Activated CD4-positive, alpha-beta T cell treated with anti-CD3 and anti-CD28 coated beads, Interleukin-2, amount 50 U/mL, for 16 hours (primary cell): ENCODE measurements at regions not wholly inside any gene's neighbourhood (a gene's known extent, or its start where the extent isn't known, plus 50 kb on each side); places are given as distances from the start of the nearest gene placed in this dataset.

Experiments used
- DNase-seq: peaks from one replicate; pipeline ENCODE4 v3.0.0-alpha.2; 2020

DNA sequence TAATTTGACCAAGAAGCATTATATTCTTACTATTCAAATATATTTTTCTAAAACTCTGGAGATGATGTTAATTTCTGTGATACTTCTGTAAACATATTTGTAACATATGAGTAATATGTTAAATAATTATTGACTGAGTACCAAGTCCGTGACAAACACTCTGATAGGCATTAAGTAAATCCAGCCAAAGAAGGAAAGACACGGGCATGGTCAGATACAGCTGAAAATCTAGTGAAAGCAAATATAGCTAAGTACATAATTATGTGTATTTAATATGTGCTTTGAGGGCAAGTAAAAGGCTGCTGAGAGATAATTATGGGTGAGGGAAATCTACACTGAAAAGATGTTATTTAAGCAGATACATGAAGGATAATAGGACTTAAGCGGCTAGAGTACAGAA, 1263.6 kb upstream of the ADGRL3 start:
- no peak for DNase-seq

DNA sequence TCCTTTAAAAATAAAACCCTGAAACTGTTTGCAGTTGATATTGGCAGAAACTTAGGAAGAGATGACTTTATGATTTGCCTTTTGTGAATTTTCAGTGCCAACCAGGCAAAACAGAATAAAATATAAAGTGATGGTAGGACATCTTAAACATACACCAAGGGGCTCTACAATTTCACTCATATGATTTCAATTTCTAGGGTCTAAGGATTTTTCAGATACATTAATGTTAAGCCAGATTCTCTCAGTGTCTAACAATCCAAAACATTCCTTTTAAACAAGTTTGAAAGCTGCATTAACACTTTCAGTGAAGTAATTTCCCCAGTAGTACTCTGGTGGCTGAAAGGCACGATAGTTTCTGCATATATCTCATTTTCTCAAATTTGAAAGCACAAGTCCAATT, 1262.0 kb upstream of the ADGRL3 start:
- no peak for DNase-seq

DNA sequence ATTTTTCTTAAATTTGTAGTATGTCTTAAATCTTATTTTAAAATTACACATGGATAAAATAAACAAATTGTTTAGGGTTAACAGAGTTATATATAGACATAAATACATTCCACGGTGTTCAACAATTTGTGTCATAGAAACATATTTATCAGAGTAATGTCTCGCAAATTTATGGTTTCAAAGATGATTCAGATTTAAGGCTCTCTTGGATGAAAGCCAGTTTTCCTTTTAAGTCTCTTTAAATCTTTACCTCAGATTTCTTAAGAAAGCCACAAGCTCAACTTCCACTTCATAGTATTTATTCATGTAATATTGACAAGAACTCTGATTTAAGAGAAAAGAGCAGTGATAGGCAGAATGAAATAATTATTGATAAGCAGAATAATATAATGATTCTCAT, 1254.8 kb upstream of the ADGRL3 start:
- DNase-seq, result no peak

DNA sequence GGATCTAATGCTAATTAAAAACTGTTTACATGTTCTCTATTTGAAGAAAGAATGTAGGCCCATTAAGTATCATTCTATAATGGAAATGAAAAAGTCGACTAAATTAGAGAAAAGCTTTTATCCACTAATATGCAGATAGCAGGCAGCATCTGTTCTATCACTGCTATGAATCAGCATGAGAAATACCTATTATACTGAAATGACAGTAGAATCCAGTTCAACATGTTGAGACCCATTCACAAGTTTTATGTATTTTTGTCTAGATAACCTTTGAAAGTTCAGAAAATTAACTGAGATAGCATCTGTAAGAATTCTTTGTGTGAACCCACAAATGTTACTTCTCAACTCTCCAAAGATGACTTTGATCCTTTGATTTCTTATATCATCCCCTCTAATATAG, 1254.4 kb upstream of the ADGRL3 start:
- no peak for DNase-seq

DNA sequence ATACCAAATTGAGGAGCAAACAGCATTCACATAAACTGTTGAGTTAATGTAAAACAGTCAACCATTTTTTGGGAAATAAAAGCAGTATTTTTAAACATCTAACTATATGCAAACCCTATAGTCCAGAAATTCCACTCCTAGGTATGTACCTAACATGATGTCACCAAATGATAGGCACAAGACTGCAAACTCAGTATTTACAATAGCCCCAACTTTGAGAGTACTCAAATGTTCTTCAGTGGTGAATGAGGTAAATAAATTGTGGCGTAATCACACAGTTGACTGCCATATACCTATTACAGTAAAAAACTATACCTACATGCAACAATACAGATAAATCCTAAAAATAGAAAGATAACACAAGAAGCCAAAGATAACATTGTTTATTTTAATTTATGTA, 1243.8 kb upstream of the ADGRL3 start:
- no peak for DNase-seq

DNA sequence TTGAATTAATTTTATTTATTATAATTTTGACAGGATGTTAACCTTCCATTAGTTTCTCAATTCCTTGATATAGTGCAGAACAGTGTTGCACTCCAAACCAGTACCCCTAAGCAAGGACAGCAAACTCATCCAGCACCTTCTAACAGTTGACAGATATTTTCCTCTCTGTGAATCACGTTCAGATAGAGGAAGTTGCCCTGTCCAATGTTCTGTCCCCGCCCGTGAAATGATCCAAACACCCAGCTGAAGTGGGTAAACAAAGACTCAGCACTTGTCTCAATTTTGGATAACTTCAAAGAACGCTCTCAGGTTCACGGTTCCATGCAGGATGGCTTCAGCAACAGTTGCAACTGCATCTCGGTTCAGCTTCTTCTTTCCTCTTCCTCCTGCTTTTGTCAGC, 1240.0 kb upstream of the ADGRL3 start:
- no peak for DNase-seq

DNA sequence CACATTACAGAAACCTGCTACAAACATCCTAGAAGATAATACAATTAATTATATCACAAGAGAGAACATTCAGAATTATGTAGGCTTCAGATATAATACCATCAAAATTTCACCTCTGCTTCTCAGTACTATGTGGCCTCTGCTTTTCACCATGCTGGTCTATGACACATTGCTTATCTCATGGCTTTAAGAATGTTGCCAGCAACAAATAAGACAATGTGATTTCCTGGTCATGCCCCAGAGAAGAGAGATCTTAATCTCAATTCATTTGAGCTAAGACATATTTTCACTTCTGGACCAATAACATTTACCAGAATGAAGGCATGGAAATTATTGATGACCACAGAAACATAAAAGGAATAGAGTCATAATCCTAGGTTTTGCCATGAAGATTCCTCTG, 1233.4 kb upstream of the ADGRL3 start:
- no peak for DNase-seq

DNA sequence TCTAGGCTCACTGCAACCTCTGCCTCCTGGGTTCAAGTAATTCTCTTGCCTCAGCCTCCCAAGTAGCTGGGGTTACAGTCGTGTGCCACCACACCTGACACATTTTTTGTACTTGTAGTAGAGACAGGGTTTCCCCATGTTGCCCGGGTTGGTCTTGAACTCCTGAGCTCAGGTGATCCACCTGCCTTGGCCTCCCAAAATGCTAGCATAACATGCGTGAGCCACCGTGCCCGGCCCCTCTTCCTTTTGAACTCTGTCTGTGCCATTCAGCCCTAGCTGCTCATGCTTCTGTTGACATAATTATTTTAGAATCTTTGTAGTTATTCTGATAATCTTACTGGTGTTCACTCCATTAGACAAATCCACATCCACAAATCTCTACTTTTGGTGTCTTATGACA, 1231.3 kb upstream of the ADGRL3 start:
- DNase-seq, result no peak

DNA sequence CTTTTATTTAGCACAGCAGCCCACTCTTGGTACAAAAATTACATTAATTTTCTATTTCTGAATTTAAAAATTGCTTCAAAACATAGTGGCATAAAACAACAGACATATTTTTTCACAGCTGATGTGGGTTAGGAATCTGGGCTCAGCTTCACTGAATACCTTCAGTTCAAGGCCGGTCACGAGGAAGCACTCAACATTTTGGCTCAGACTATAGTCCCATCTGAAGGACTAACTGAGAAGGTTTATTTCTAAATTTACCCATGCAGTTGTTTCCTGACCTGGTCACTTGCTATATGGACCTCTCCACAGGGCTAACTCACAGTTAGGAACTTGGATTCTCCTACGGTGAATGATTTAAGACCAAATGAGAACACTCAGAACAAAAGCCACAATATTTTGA, 1230.2 kb upstream of the ADGRL3 start:
- no peak for DNase-seq

DNA sequence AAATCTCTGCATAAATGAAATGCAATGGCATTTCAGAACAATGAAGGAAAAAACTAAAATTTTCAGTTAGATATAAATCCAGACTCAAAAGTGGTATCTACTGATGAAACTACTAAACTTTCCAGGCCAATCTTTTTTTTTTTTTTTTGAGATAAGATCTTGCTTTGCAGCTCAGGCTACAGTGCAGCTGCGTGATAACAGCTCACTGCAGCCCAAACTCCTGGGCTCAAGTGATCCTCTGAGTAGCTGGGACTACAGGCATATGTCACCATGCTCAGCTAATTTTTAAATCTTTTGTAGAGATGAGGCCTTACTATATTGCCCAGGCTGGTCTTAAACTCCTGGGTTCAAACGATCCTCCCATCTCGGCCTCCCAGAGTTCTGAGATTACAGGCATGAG, 1228.2 kb upstream of the ADGRL3 start:
- DNase-seq, result no peak

DNA sequence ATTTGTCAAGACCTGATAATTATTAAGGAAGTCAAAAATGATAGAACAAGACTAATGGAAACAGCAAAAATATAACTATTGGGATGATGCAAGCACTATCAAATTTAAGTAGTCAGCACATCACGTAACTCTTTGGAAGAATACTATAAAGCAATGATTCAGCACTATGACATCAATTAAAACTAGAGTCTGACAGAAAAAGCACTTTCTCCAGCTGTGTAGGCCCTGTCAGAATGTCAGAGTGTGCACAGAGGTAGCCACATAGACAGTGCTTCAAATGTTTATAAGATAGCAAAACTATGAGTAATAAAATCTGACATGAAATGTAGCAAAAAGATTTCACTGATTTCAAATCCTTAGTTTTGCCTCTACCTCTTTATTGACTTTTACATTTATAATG, 1226.6 kb upstream of the ADGRL3 start:
- DNase-seq, result no peak

DNA sequence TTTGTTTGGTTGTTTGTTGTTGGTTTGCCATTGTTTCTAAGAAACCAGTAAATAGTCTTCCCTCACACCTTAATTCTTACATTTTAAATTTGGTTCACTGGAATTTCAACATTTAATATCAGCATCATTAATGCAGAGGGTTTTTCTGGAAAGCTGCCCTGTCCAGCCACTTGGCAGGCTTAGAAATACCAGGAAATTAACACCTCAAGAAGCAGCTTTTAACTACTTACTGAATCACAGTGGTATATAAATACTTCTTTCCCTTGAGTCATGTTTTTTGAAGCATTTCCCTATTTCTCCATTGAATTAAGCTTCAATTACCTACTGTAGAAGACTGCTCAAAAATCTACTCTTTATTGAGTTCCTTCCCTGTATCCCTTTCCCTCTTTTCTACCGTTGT, 1221.1 kb upstream of the ADGRL3 start:
- DNase-seq, result no peak

DNA sequence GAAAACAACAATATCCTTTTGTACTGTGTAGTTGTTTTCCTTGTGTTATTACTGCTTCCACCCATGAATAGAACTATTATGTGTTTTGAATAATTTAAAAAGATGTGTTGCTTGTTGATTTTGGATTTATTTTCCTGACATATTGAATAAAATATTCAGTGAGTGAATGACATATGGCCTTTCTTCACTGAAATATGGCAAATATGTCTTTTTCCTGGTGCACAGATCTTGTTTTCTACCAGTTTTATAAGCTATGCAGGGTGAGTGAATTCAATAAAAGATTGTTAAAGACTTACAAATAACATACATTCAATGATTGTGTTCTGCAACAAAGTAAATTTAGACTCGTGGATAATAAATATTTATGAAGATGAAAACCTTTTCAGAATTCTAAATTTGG, 1216.3 kb upstream of the ADGRL3 start:
- DNase-seq, result no peak

DNA sequence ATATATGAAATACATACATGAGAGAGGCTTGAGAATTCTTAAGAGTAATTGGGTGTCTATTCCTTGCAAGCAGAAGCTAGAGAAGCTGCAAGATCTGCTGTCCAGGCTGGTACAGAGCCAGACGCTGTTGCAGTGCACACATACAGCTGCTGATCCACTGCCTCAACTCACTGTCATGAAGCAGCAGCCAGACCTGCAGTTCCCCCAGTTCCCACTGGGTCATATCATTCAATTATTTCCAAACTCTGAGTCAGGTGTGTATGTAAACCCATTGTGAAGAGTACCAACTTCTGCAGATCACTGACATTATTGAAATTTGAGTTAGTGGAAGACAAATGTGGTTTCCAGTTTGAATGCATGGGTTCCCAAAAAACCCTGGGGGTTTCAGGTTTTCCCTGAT, 1212.8 kb upstream of the ADGRL3 start:
- DNase-seq, result no peak

DNA sequence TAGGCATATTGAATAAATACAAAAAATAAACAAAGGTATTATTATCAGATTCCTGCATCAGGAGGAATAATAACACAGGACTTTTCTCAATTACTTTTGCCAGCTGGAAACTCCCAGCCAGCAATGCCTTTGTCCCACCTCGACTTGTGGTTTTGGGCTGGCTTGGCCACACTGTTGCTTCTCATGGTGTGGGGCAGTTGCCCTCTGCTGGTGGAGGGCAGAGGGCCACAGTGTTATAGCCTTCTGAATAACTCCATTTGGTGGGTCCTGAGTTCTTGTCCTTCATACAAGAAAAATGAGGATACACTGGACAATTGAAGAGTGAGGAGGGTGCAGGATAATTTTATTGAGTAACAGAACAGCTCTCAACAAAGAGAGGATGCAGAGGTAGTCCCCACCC, 1206.0 kb upstream of the ADGRL3 start:
- no peak for DNase-seq

DNA sequence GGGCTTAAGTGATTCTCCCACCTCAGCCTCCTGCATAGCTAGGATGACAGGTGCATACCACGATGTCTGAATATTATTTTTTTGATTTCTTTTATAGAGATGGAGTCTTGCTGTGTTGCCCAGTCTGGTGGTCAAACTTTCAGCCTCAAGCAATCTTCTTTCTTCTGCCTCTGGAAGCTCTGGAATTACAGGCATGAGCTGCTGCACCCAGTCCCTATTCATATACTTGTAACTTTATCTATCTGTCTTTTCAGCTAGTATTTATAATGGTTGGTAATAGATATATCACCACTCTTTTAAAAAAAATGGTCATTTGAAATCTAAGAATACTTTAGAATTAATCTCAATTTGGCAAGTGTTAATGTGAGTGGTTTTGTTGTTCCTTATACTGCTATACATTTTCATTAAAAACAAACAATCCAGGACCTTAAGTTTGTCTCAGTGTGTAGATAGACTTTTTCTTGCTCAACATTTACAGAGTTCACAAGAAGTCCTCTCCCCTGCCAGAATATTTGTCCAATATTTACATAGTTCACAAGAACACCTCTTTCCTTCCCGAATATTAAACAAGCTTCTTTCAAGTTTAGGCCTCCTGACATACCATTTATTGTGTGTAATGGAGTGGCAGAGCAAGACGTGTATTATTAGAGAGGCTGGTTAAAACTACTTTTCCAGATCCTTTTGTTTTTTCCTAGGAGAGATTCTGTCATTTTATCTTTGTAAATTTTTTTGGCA, 1197.4 kb upstream of the ADGRL3 start:
- DNase-seq, result no peak

DNA sequence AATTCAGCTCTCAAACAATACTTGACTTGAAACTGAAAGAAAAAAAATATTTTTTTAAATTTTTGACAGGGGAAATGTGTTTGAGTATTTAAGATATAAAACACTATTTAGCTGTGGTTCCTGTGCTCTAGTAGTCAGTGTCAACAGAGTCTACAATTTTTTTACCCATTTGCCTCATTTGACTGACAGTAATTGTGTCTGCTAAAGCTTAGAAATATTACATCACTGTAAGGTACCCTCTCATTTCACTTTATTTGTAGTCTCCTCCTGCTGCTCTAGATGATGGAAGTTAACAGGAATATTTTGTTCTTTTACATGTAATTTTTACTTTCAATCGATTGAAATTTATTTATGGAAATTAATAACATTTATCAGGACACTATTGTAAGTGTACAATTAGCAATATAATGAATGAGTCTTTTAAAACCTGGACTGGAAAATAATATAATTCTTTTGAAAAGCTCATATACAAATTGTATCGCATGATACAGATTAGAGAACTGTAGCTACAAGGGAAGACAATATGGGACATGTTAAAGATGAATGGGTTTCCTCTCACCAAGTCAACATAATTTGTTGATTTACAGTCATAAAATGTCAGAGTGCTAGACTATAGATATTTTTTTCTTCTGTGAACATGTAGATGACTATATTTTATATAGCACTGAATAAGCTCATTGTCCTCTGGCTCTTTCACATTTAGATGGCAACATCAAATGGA, 1186.5 kb upstream of the ADGRL3 start:
- no peak for DNase-seq

DNA sequence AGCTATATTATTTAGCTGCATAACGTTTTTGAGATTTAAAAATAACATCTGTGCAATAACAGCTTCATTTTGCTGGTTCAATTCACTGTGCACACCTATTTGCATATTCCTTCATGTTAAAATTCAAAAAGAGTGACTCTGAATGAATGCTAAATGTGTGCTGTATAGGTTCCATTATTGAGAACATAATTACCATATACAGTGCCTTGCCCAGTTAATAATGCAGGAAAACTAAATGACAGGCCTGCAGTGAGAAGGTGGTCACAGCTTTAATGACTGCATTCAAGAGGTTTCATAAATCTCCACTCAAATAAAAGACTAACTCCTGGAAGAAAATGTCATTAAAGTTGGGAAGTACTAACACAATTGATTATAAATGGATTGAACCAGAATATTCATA, 1183.2 kb upstream of the ADGRL3 start:
- no peak for DNase-seq

DNA sequence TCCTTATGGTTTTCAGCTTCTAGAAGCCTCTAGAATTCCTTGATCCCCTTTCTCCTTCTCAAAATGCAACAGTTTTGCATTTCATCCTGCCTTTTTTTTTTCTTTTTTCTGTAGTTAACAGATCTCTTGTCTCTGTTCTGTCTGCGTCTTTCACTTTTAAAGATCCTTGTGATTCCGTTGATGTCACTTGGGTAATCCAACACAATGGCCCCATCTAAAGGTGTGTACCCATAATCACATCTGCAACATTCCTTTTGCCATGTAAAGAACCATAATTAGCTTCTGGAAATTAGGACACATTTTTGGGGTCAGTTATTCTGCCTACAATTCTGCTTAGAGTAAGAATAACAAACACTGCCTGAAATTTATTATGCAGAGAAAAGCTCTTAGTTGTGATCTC, 1180.9 kb upstream of the ADGRL3 start:
- no peak for DNase-seq

DNA sequence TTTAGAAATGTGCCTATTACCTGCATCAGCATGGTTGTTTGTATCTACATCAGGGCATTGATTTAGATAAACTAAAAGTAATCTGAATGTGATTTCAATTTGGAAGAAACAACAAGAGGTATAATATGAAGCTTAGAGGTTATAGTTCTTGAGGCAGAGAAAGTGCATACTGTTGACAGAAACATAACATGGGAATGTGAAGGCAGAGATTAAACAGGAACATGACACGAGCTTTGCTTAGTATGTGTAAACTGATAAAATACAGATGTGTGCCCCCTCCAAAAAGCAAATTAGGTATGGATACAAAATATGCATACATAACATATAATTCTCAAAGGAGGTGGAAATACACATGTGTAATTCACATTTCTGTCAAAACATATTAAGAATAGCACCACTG, 1180.2 kb upstream of the ADGRL3 start:
- no peak for DNase-seq

DNA sequence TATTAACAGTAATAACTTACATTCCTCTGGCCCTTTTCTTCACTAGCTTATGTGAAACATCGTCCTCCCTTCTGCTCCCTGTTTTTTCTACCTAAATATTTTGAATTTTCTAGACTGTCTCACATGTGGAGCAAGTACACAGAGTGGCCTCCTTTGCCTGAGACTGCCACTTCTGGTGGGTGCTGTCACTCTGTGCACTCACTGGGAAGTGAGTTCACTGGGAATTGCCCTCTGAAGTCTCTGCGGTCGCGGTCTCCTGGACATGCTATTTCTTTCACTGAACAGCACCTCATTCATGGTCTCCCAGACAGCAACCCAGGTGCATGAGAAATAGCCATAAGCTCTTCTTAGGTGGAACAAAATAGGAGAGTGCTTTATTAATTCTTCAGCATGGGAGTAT, 1179.7 kb upstream of the ADGRL3 start:
- no peak for DNase-seq

DNA sequence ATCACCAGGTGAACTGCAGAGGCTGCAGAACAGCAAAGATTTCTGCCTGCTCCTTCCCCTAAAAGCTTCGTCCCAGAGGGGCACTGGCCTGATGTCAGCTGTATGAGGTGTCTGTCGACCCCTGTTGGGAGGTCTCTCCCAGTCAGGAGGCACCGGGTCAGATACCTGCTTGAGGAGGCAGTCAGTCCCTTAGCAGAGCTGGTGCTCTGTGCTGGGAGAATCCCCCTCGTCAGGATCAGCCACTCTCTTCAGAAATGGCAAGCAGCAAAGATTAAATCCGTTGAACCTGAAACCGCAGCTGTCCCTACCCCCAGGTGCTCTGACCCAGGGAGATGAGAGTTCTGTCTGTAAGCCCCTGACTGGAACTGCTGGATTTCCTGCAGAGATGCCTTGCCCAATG, 1166.3 kb upstream of the ADGRL3 start:
- no peak for DNase-seq

DNA sequence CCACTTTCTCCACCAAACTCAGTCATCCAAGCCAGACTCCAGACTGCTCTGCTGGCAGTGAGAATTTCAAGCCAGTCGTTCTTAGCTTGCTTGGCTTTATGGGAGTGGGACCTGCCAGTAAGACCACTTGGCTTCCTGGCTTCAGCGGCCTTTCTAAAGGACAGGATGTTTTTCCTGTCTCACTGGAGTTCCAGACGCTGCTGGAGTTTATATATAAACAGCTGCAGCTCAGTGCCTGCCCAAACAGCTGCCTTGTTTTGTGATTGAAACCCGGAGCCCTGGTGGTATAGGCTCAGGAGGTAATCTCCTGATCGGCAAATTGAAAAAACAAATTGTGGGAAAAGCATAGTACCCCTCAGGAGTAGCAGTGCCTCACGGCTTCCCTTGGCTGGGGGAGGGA, 1165.8 kb upstream of the ADGRL3 start:
- no peak for DNase-seq

DNA sequence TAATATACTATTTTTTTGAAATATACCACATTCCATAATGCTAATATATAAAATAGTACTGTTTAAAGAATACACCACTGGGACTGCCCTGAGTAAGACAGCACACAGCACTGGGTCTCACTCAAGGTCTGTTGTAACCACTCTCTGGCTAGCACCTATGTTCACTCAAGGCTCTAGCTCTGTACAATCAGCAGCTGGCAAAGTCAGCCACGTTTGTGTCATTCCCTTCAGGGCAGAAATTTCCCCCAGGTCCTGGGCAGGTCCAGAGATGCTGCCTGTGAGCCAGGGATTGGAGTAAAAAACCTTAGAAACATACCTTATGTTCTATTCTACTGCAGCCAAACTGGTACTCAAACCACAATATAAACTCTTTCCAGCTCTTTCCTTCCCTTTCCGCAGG, 1160.2 kb upstream of the ADGRL3 start:
- no peak for DNase-seq

DNA sequence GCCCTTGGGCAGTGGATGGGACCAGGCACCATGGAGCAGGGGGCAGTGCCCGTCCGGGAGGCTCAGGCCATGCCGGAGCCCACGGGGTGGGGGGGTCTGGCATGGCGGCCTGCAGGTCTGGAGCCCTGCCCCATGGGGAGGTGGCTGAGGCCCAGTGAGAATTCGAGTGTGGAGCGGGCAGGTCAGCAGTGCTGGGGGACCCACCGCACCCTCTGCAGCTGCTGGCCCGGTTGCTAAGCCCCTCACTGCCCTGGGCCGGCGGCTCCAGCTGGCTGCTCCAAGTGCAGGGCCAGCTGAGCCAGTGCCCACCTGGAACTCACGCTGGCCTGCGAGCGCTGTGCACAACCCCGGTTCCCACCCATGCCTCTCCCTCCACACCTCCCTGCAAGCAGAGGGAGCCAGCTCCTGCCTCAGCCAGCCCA, 1157.9 kb upstream of the ADGRL3 start:
- DNase-seq, result no peak
